Ishikawa (cell line): ENCODE measurements at regions not wholly inside any gene's neighbourhood (a gene's known extent, or its start where the extent isn't known, plus 50 kb on each side); places are given as distances from the start of the nearest gene placed in this dataset.

ENCODE experiments used
- CEBPB ChIP-seq: IDR thresholded peaks from 2 replicates; pipeline ENCODE4 v1.6.1; 2012
- CREB1 ChIP-seq: IDR thresholded peaks from 2 replicates; pipeline ENCODE4 v1.6.1; 2012; ENCODE audit warnings: low read depth
- EGR1 ChIP-seq: IDR thresholded peaks from 2 replicates; pipeline ENCODE4 v1.6.1; 2012
- EP300 ChIP-seq: IDR thresholded peaks from 2 replicates; pipeline ENCODE4 v1.6.1; 2012; ENCODE audit warnings: borderline replicate concordance
- FOXM1 ChIP-seq: IDR thresholded peaks from 2 replicates; pipeline ENCODE4 v1.6.1; 2012; ENCODE audit warnings: low read depth, borderline replicate concordance
- NFIC ChIP-seq: IDR thresholded peaks from 2 replicates; pipeline ENCODE4 v1.6.1; 2012
- RAD21 ChIP-seq: IDR thresholded peaks from 2 replicates; pipeline ENCODE4 v1.6.1; 2012; ENCODE audit warnings: low read depth
- TAF1 ChIP-seq: IDR thresholded peaks from 2 replicates; pipeline ENCODE4 v1.6.1; 2012; ENCODE audit warnings: low read depth, mild to moderate bottlenecking
- TCF12 ChIP-seq: IDR thresholded peaks from 2 replicates; pipeline ENCODE4 v1.6.1; 2012; ENCODE audit warnings: low read depth
- TEAD4 ChIP-seq: IDR thresholded peaks from 2 replicates; pipeline ENCODE4 v1.6.1; 2012
- YY1 ChIP-seq: IDR thresholded peaks from 2 replicates; pipeline ENCODE4 v1.6.1; 2012; ENCODE audit warnings: low read depth
- ZBTB7A ChIP-seq: IDR thresholded peaks from 2 replicates; pipeline ENCODE4 v1.6.1; 2012; ENCODE audit warnings: low read depth
- TF ChIP-seq, protein P1 (sequence below): IDR thresholded peaks from 2 replicates; pipeline ENCODE4 v1.6.1; 2012
- TF ChIP-seq, protein P2 (sequence below): IDR thresholded peaks from 2 replicates; pipeline ENCODE4 v1.6.1; 2012; ENCODE audit warnings: low read depth, mild to moderate bottlenecking
- TF ChIP-seq, protein P3 (sequence below): IDR thresholded peaks from 2 replicates; pipeline ENCODE4 v1.6.1; 2012

DNA sequence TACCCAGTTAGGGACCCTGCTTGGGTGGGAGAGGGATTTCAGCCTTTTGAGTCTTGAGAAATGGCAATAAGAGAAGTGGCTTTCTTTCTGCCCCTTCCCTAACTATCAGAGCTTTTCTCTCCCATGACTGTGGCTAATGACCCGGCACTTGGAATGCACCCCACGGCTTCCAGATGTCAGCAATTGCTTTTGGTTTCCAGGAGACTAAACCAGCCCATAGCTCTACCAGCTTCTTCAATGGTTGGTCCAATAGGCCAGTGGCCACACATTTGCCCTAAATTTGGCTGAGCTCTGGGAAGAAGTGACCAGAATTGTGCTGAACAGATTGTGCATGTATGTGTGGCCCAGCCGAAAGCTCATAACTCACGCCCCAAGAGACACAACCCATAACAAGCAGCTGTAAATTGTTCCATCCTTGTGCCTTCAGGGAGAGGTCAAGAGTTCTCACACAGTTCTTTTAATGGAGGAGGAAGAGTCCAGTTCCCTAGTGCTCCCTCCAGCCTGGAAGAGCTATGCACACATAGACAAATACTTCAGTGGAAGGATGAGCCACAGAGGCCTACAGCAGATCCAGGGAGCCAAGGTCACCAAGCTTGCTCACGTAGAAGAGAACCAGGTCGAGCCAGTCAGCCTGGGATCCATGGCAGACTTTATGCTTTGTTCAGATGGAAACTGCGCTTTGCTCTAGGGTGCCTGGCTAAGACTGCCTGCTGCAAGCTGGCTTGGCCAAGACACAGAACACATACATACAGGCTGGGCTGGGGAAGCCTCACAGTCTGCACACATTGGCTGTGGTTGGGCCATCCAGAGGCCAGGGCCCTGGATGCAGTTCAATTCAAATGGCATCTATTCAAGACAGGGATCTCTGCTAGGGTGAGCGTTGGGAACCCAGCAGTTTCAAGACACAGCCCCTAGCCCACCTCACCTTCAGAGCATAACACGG, 131.8 kb upstream of the HABP2 start:
- TF ChIP-seq CEBPB (no peak), TEAD4 (no peak), FOXM1 (no peak), YY1 (no peak), ZBTB7A (no peak), TCF12 (no peak), NFIC (no peak), RAD21 (no peak), EP300 (no peak), EGR1 (no peak), TAF1 (no peak), CREB1 (no peak)
- TF ChIP-seq, protein P1, sequence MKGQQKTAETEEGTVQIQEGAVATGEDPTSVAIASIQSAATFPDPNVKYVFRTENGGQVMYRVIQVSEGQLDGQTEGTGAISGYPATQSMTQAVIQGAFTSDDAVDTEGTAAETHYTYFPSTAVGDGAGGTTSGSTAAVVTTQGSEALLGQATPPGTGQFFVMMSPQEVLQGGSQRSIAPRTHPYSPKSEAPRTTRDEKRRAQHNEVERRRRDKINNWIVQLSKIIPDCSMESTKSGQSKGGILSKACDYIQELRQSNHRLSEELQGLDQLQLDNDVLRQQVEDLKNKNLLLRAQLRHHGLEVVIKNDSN: no peak
- TF ChIP-seq, protein P2, sequence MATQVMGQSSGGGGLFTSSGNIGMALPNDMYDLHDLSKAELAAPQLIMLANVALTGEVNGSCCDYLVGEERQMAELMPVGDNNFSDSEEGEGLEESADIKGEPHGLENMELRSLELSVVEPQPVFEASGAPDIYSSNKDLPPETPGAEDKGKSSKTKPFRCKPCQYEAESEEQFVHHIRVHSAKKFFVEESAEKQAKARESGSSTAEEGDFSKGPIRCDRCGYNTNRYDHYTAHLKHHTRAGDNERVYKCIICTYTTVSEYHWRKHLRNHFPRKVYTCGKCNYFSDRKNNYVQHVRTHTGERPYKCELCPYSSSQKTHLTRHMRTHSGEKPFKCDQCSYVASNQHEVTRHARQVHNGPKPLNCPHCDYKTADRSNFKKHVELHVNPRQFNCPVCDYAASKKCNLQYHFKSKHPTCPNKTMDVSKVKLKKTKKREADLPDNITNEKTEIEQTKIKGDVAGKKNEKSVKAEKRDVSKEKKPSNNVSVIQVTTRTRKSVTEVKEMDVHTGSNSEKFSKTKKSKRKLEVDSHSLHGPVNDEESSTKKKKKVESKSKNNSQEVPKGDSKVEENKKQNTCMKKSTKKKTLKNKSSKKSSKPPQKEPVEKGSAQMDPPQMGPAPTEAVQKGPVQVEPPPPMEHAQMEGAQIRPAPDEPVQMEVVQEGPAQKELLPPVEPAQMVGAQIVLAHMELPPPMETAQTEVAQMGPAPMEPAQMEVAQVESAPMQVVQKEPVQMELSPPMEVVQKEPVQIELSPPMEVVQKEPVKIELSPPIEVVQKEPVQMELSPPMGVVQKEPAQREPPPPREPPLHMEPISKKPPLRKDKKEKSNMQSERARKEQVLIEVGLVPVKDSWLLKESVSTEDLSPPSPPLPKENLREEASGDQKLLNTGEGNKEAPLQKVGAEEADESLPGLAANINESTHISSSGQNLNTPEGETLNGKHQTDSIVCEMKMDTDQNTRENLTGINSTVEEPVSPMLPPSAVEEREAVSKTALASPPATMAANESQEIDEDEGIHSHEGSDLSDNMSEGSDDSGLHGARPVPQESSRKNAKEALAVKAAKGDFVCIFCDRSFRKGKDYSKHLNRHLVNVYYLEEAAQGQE: no peak
- TF ChIP-seq, protein P3, sequence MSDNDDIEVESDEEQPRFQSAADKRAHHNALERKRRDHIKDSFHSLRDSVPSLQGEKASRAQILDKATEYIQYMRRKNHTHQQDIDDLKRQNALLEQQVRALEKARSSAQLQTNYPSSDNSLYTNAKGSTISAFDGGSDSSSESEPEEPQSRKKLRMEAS: no peak

- TF ChIP-seq CEBPB: no peak
- no peak for TF ChIP-seq EP300
- TF ChIP-seq YY1: no peak
- TF ChIP-seq ZBTB7A: no peak
- no peak for TF ChIP-seq TCF12
- no peak for TF ChIP-seq EGR1
- TF ChIP-seq NFIC: no peak
- TF ChIP-seq FOXM1: no peak
- no peak for TF ChIP-seq TAF1
- TF ChIP-seq TEAD4: no peak
- TF ChIP-seq, protein P1: no peak
- TF ChIP-seq, protein P2: no peak
- no peak for TF ChIP-seq CREB1
- TF ChIP-seq, protein P3: no peak
- TF ChIP-seq RAD21: no peak
Measured at GRCh38 chr10:113422371-113422770, 130.5 kb upstream of the HABP2 start.

- TF ChIP-seq TCF12: no peak
- TF ChIP-seq, protein P1: no peak
- no peak for TF ChIP-seq NFIC
- no peak for TF ChIP-seq CEBPB
- no peak for TF ChIP-seq CREB1
- TF ChIP-seq, protein P2: no peak
- TF ChIP-seq, protein P3: no peak
- TF ChIP-seq YY1: no peak
- no peak for TF ChIP-seq TEAD4
- no peak for TF ChIP-seq EGR1
- no peak for TF ChIP-seq RAD21
- TF ChIP-seq EP300: no peak
- no peak for TF ChIP-seq FOXM1
- TF ChIP-seq ZBTB7A: no peak
- no peak for TF ChIP-seq TAF1
Measured at GRCh38 chr10:113423981-113424721, 128.7 kb upstream of the HABP2 start.
